Lung (tissue), 11 donors: ENCODE measurements at regions not wholly inside any gene's neighbourhood (a gene's known extent, or its start where the extent isn't known, plus 50 kb on each side); places are given as distances from the start of the nearest gene placed in this dataset.

Experiments
- ATAC-seq: fragments of 200-7000 bp; cut with Tn5 transposase; one replicate; pipeline ENCODE4 v1.9.1; 2020; ENCODE audit warnings: moderate number of reproducible peaks; ENCODE audit not compliant: insufficient read depth, low FRiP score
- DNase-seq, 3 donors: peaks; one replicate each; pipeline ENCODE4 v3.0.0-alpha.2; 2013 to 2017
- H3K27ac ChIP-seq, 2 donors: one replicate each; pipeline ENCODE4 v1.5.1; 2013; ENCODE audit warnings: mild to moderate bottlenecking in 2 of 2, moderate library complexity in 2 of 2, control low read depth in 1 of 2, inconsistent platforms in 1 of 2, low read depth in 1 of 2, low read length in 1 of 2
- H3K27me3 ChIP-seq, 3 donors: one replicate each; pipeline ENCODE4 v1.5.1; 2013; ENCODE audit warnings: low read length in 2 of 3; ENCODE audit not compliant: control insufficient read depth in 3 of 3, insufficient read depth in 3 of 3
- H3K36me3 ChIP-seq, 4 donors: one replicate each; pipeline ENCODE4 v1.5.1; 2013; ENCODE audit warnings: low read length in 4 of 4, mild to moderate bottlenecking in 1 of 4, moderate library complexity in 1 of 4; ENCODE audit not compliant: control insufficient read depth in 4 of 4, insufficient read depth in 4 of 4
- H3K4me1 ChIP-seq, 5 donors: one replicate each; pipeline ENCODE4 v1.5.1; 2013; ENCODE audit warnings: low read length in 5 of 5, mild to moderate bottlenecking in 2 of 5, moderate library complexity in 1 of 5; ENCODE audit not compliant: control insufficient read depth in 5 of 5, insufficient read depth in 5 of 5
- H3K4me3 ChIP-seq: one replicate; pipeline ENCODE4 v1.5.1; 2013; ENCODE audit warnings: mild to moderate bottlenecking, control low read depth, moderate library complexity
- H3K9ac ChIP-seq, 2 donors: one replicate each; pipeline ENCODE4 v1.5.1; 2013; ENCODE audit warnings: low read length in 2 of 2, control low read depth in 1 of 2; ENCODE audit not compliant: insufficient read depth in 1 of 2
- H3K9me3 ChIP-seq, 4 donors: one replicate each; pipeline ENCODE4 v1.5.1; 2013; ENCODE audit warnings: low read length in 3 of 4, mild to moderate bottlenecking in 1 of 4, moderate library complexity in 1 of 4; ENCODE audit not compliant: control insufficient read depth in 4 of 4, insufficient read depth in 3 of 4
- WGBS, 2 donors: extraction: QIAGEN DNeasy Blood & Tissue Kit; methylation state at CpG; one replicate each; pipeline ENCODE4 v1.1.7; 2013; 5-methylcytosine and 5-hydroxymethylcytosine counted together
- TF ChIP-seq, protein P1 (sequence below): IDR thresholded peaks from 2 replicates; pipeline ENCODE4 v1.5.1; 2012; ENCODE audit warnings: mild to moderate bottlenecking; ENCODE audit errors: control extremely low read depth, extremely low read depth
- donor health status: control.
- donor health status: control.
- donor health status: Bipolar disorder and iron deficiency.
- donor health status: healthy.
- donor health status: DM: yes; HTN: yes; CAD: no.

DNA sequence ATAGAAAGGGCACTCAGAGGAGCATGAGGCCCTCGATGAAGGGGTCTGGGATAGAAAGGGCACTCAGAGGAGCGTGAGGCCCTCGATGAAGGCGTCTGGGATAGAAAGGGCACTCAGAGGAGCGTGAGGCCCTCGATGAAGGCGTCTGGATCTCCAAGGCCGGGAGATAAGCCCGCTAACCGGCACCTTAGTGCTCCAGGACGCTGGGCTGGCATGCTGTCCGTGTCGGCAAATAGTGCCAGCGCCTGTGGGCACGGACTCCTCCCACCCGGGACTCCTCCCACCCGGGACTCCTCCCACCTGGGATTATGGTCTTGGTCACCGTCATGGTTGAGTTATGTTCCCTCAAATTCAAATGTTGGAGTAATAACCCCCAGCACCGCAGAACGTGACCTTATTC, 725.3 kb downstream of the BRD1 start:
- Histone ChIP-seq H3K4me3 (no peak overlapping the region), H3K9me3 (peaks cover 0 to 3% (median 0%) of the 10 kb centered on the region in 4 donors), H3K27me3 (peaks cover 0 to 13% (median 5%) of the 10 kb centered on the region in 3 donors), H3K9ac (no peak overlapping the region), H3K4me1 (no peaks in the 10 kb centered on the region), H3K36me3 (no peaks in the 10 kb centered on the region), H3K27ac (no peak overlapping the region)
- TF ChIP-seq, protein P1, sequence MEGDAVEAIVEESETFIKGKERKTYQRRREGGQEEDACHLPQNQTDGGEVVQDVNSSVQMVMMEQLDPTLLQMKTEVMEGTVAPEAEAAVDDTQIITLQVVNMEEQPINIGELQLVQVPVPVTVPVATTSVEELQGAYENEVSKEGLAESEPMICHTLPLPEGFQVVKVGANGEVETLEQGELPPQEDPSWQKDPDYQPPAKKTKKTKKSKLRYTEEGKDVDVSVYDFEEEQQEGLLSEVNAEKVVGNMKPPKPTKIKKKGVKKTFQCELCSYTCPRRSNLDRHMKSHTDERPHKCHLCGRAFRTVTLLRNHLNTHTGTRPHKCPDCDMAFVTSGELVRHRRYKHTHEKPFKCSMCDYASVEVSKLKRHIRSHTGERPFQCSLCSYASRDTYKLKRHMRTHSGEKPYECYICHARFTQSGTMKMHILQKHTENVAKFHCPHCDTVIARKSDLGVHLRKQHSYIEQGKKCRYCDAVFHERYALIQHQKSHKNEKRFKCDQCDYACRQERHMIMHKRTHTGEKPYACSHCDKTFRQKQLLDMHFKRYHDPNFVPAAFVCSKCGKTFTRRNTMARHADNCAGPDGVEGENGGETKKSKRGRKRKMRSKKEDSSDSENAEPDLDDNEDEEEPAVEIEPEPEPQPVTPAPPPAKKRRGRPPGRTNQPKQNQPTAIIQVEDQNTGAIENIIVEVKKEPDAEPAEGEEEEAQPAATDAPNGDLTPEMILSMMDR: no peak
- WGBS, 2 donors: 85 to 90% methylated on average over 20 of the region's 20 CpGs
- no peak for ATAC-seq
- no peak for DNase-seq

GRCh38 chr22:49101873-49102272, 725.8 kb downstream of the BRD1 start:
- Histone ChIP-seq H3K27ac (no peak overlapping the region), H3K9me3 (peaks cover 0 to 3% (median 0%) of the 10 kb centered on the region in 4 donors), H3K27me3 (peaks cover 0 to 13% (median 5%) of the 10 kb centered on the region in 3 donors), H3K9ac (no peak overlapping the region), H3K36me3 (no peaks in the 10 kb centered on the region), H3K4me1 (no peaks in the 10 kb centered on the region), H3K4me3 (no peak overlapping the region)
- TF ChIP-seq, protein P1: no peak
- DNase-seq: no peak
- WGBS, 2 donors: 83 to 88% methylated on average over 8 of the region's 8 CpGs
- no peak for ATAC-seq

GRCh38 chr22:49101225-49101624, 726.4 kb downstream of the BRD1 start:
- ATAC-seq: no peak
- no peak overlapping the region for H3K9ac ChIP-seq
- H3K4me3 ChIP-seq: no peak overlapping the region
- no peak for DNase-seq
- TF ChIP-seq, protein P1: no peak
- no peak overlapping the region for H3K27ac ChIP-seq
- H3K27me3 ChIP-seq: peaks cover 0 to 13% (median 5%) of the 10 kb centered on the region in 3 donors
- H3K4me1 ChIP-seq: no peaks in the 10 kb centered on the region
- H3K36me3 ChIP-seq: no peaks in the 10 kb centered on the region
- peaks cover 0 to 3% (median 0%) of the 10 kb centered on the region in 4 donors for H3K9me3 ChIP-seq
- 81 to 83% methylated on average over 8 of the region's 8 CpGs for WGBS, 2 donors

- Histone ChIP-seq H3K27me3 (peaks cover 0 to 13% (median 5%) of the 10 kb centered on the region in 3 donors), H3K4me3 (no peak overlapping the region), H3K9ac (no peak overlapping the region), H3K9me3 (peaks cover 0 to 3% (median 0%) of the 10 kb centered on the region in 4 donors), H3K4me1 (no peaks in the 10 kb centered on the region), H3K27ac (no peak overlapping the region), H3K36me3 (no peaks in the 10 kb centered on the region)
- DNase-seq (no peak), ATAC-seq (no peak)
- WGBS, 2 donors: 70 to 74% methylated on average over 17 of the region's 17 CpGs
- TF ChIP-seq, protein P1: no peak
These were observed 726.9 kb downstream of the BRD1 start for GRCh38 chr22:49100773-49101172.
